ENCODE measurements at regions not wholly inside any gene's neighbourhood (a gene's known extent, or its start where the extent isn't known, plus 50 kb on each side); places are given as distances from the start of the nearest gene placed in this dataset.
A peak's percentile ranks its signal among the peaks of the same experiment; 100 is the strongest.

DNA sequence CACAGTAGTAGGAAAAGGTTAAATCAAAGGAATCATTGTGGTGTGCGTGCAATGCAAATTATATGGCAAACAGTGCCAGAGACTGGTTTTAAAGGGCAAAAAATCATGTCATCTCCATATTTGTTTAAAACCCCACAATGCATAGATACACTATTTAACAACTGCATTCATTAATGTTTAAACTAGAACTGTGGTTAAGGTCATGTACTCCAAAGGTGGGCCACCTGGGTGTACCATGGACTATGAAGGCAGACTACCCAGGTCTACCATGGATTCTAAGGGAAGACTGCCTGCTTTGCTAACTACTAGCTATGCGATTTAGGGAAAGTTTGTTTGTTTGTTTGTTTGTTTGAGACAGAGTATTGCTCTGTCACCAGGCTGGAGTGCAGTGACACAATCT lies 356.3 kb downstream of the ZEB2 start:
- Histone ChIP-seq H3K4me3 (ENCODE audit: low read depth, low read length) (no peak overlapping the region), H3K27ac (ENCODE audit: extremely low read depth, low read depth, low read length) (no peak overlapping the region), H3K36me3 (ENCODE audit: control insufficient read depth in 2 of 2, insufficient read depth in 1 of 2, low read length in 2 of 2) (no peaks in the 10 kb centered on the region), H3K9me3 (ENCODE audit: control insufficient read depth, insufficient read depth, low read depth, low read length) (no peaks in the 10 kb centered on the region), H3K4me1 (ENCODE audit: control insufficient read depth, insufficient read depth, low read length) (no peaks in the 10 kb centered on the region)
- CTCF ChIA-PET = no interaction called here
- TF ChIP-seq ZNF362 (tag by site-specific recombination; IDR thresholded peaks at IDR 0.05) = no peak
- TF ChIP-seq ZBTB8A (tag by site-specific recombination; IDR thresholded peaks at IDR 0.05) = no peak
- no peak for TF ChIP-seq ZNF513 (tag by site-specific recombination; IDR thresholded peaks at IDR 0.05)
- TF ChIP-seq ZNF394 (tag by site-specific recombination; IDR thresholded peaks at IDR 0.05; ENCODE audit: borderline replicate concordance) = no peak
- no peak for TF ChIP-seq ZSCAN18 (tag by site-specific recombination; IDR thresholded peaks at IDR 0.05)
- no peak for TF ChIP-seq ZBTB17 (tag by site-specific recombination; IDR thresholded peaks at IDR 0.05)
- no peak for TF ChIP-seq ZNF354C (tag by site-specific recombination; IDR thresholded peaks at IDR 0.05; ENCODE audit: borderline replicate concordance, low read depth)
- no peak for TF ChIP-seq ZNF292 (tag by site-specific recombination; IDR thresholded peaks at IDR 0.05; ENCODE audit: borderline replicate concordance, low read depth)
- no peak for TF ChIP-seq ZNF837 (tag by site-specific recombination; IDR thresholded peaks at IDR 0.05)
- TF ChIP-seq ZNF664 (tag by site-specific recombination; IDR thresholded peaks at IDR 0.05) = no peak
- no peak for TF ChIP-seq ZNF350 (tag by site-specific recombination; IDR thresholded peaks at IDR 0.05)
- no peak for TF ChIP-seq ZNF266 (tag by site-specific recombination; IDR thresholded peaks at IDR 0.05; ENCODE audit: low read depth)
- TF ChIP-seq ZNF248 (tag by site-specific recombination; IDR thresholded peaks at IDR 0.05) = no peak
- TF ChIP-seq, protein P1, sequence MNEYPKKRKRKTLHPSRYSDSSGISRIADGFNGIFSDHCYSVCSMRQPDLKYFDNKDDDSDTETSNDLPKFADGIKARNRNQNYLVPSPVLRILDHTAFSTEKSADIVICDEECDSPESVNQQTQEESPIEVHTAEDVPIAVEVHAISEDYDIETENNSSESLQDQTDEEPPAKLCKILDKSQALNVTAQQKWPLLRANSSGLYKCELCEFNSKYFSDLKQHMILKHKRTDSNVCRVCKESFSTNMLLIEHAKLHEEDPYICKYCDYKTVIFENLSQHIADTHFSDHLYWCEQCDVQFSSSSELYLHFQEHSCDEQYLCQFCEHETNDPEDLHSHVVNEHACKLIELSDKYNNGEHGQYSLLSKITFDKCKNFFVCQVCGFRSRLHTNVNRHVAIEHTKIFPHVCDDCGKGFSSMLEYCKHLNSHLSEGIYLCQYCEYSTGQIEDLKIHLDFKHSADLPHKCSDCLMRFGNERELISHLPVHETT (tag by site-specific recombination; IDR thresholded peaks at IDR 0.05) = no peak
- no peak for TF ChIP-seq YY1 (tag by site-specific recombination; IDR thresholded peaks at IDR 0.05)
- TF ChIP-seq ZNF155 (tag by site-specific recombination; IDR thresholded peaks at IDR 0.05) = no peak
- no peak for TF ChIP-seq GFI1B (tag by site-specific recombination; IDR thresholded peaks at IDR 0.05)
- no peak for TF ChIP-seq ZNF404 (tag by site-specific recombination; IDR thresholded peaks at IDR 0.05)
- no peak for TF ChIP-seq ZNF24 (tag by site-specific recombination; IDR thresholded peaks at IDR 0.05)
- POLR2A ChIA-PET = no interaction called here

- no peak overlapping the region for H3K27ac ChIP-seq (ENCODE audit: extremely low read depth, low read depth, low read length)
- H3K4me1 ChIP-seq (ENCODE audit: control insufficient read depth, insufficient read depth, low read length) = no peaks in the 10 kb centered on the region
- TF ChIP-seq CTCF (tag by site-specific recombination; IDR thresholded peaks at IDR 0.05) = 0 out of 2 replicates have a peak, but pooled peaks have one; percentile 13
- TF ChIP-seq, protein P1 (tag by site-specific recombination; IDR thresholded peaks at IDR 0.05) = no peak
- POLR2A ChIA-PET = no interaction called here
- H3K36me3 ChIP-seq (ENCODE audit: control insufficient read depth in 2 of 2, insufficient read depth in 1 of 2, low read length in 2 of 2) = no peaks in the 10 kb centered on the region
- CTCF ChIA-PET = interaction anchor here (0.5 to 1.3 kb wide), 7 partner anchors 12 to 357 kb away, joined by 3 to 5 read pairs (median 3); partner anchors contain the start of gene ZEB2
- H3K9me3 ChIP-seq (ENCODE audit: control insufficient read depth, insufficient read depth, low read depth, low read length) = no peaks in the 10 kb centered on the region
- no peak overlapping the region for H3K4me3 ChIP-seq (ENCODE audit: low read depth, low read length)
Measured at GRCh38 chr2:144162652-144163051, 357.3 kb downstream of the ZEB2 start.
